WERI-Rb-1 (cell line): ENCODE measurements at regions not wholly inside any gene's neighbourhood (a gene's known extent, or its start where the extent isn't known, plus 50 kb on each side); places are given as distances from the start of the nearest gene placed in this dataset.
"Not testable (repeated sequence)": the region's sequence is repeated elsewhere in the genome, so short reads cannot be mapped to it uniquely, and the experiment has no call there.

Source experiments
- DNase-seq: peaks from one replicate; pipeline ENCODE4 v3.0.0-alpha.2; 2020
- H3K27ac ChIP-seq: fragments of 250-450 bp; sonication (Bioruptor Pico); 2 replicates; pipeline ENCODE4 v1.5.1; 2020; ENCODE audit warnings: mild to moderate bottlenecking, moderate library complexity
- H3K27me3 ChIP-seq: fragments of 250-450 bp; sonication (Bioruptor Pico); 2 replicates; pipeline ENCODE4 v1.5.1; 2021; ENCODE audit warnings: mild to moderate bottlenecking, low read depth, moderate library complexity; ENCODE audit not compliant: insufficient read depth, severe bottlenecking
- H3K36me3 ChIP-seq: fragments of 250-450 bp; sonication (Bioruptor Pico); 2 replicates; pipeline ENCODE4 v1.5.1; 2020; ENCODE audit warnings: mild to moderate bottlenecking, moderate library complexity
- H3K4me3 ChIP-seq: 2 replicates; pipeline ENCODE4 v1.5.1; 2011; ENCODE audit warnings: low read depth, mild to moderate bottlenecking, control low read depth, low read length
- H3K9me3 ChIP-seq: fragments of 250-450 bp; sonication (Bioruptor Pico); 2 replicates; pipeline ENCODE4 v1.5.1; 2021; ENCODE audit warnings: mild to moderate bottlenecking, moderate library complexity; ENCODE audit not compliant: severe bottlenecking
- TF ChIP-seq, protein P1 (sequence below): IDR thresholded peaks from 2 replicates; pipeline ENCODE4 v1.5.1; 2011; ENCODE audit warnings: low read depth, mild to moderate bottlenecking, control low read depth, inconsistent platforms, low read length

DNA sequence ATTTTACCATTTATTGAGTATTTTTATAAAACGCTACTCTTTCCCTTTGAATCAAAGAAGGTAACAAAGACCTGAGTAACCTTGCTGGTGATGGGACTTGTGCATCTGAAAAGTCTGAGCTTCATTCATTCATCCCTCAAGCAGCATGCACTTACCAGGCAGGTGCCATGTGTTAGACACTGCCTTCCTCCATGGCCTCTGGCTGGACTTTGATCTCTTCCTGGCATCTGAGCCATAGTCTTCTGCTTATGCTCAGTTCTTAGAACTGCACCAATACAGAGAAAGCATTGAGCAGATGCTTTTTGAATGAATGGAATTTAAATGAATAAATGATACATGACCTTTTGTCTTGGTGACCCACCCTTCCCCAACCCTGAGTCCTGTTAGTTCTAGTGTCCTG lies 251.4 kb upstream of the COPS8 start:
- Histone ChIP-seq H3K36me3 (no peaks in the 10 kb centered on the region), H3K27me3 (no peaks in the 10 kb centered on the region), H3K27ac (no peak overlapping the region), H3K4me3 (no peak overlapping the region), H3K9me3 (no peaks in the 10 kb centered on the region)
- no peak for DNase-seq
- TF ChIP-seq, protein P1, sequence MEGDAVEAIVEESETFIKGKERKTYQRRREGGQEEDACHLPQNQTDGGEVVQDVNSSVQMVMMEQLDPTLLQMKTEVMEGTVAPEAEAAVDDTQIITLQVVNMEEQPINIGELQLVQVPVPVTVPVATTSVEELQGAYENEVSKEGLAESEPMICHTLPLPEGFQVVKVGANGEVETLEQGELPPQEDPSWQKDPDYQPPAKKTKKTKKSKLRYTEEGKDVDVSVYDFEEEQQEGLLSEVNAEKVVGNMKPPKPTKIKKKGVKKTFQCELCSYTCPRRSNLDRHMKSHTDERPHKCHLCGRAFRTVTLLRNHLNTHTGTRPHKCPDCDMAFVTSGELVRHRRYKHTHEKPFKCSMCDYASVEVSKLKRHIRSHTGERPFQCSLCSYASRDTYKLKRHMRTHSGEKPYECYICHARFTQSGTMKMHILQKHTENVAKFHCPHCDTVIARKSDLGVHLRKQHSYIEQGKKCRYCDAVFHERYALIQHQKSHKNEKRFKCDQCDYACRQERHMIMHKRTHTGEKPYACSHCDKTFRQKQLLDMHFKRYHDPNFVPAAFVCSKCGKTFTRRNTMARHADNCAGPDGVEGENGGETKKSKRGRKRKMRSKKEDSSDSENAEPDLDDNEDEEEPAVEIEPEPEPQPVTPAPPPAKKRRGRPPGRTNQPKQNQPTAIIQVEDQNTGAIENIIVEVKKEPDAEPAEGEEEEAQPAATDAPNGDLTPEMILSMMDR, result no peak

- H3K4me3 ChIP-seq, result no peak overlapping the region
- no peaks in the 10 kb centered on the region for H3K27me3 ChIP-seq
These were observed 250.2 kb upstream of the COPS8 start for GRCh38 chr2:236835307-236836024.

DNA sequence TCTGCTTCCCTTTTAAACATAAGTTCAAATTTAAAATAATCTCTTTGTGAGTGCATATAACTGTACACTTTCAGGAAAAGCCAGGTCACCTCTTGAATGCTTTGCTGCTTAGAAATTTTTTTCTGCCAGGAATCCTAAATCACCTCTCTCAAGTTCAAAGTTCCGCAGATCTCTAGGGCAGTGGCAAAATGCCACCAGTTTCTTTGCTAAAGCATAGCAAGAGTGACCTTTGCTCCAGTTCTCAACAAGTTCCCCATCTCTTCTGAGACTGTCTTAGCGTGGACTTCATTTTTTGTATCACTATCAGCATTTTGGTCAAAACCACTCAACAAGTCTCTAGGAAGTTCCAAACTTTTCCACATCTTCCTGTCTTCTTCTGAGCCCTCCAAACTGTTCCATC lies 249.7 kb upstream of the COPS8 start:
- not testable (repeated sequence) for H3K27me3 ChIP-seq, H3K9me3 ChIP-seq, H3K27ac ChIP-seq, H3K4me3 ChIP-seq, DNase-seq, H3K36me3 ChIP-seq

More at GRCh38 chr2:236835307-236836024, 250.2 kb upstream of the COPS8 start:
- H3K36me3 ChIP-seq, result no peaks in the 10 kb centered on the region
- TF ChIP-seq, protein P1, result no peak
- no peak for DNase-seq
- no peaks in the 10 kb centered on the region for H3K9me3 ChIP-seq
- H3K27ac ChIP-seq, result no peak overlapping the region

GRCh38 chr2:236840215-236840614 lies 245.5 kb upstream of the COPS8 start:
- Histone ChIP-seq H3K4me3 (no peak overlapping the region), H3K27ac (no peak overlapping the region), H3K9me3 (peaks cover 8% of the 10 kb centered on the region), H3K27me3 (no peaks in the 10 kb centered on the region), H3K36me3 (no peaks in the 10 kb centered on the region)
- no peak for DNase-seq
- TF ChIP-seq, protein P1, result no peak

- no peaks in the 10 kb centered on the region for H3K36me3 ChIP-seq
- H3K27me3 ChIP-seq, result no peaks in the 10 kb centered on the region
- DNase-seq, result no peak
- peaks cover 12% of the 10 kb centered on the region for H3K9me3 ChIP-seq
- no peak overlapping the region for H3K4me3 ChIP-seq
- no peak overlapping the region for H3K27ac ChIP-seq
- TF ChIP-seq, protein P1, result no peak
These were observed 244.8 kb upstream of the COPS8 start for GRCh38 chr2:236840857-236841256.

DNA sequence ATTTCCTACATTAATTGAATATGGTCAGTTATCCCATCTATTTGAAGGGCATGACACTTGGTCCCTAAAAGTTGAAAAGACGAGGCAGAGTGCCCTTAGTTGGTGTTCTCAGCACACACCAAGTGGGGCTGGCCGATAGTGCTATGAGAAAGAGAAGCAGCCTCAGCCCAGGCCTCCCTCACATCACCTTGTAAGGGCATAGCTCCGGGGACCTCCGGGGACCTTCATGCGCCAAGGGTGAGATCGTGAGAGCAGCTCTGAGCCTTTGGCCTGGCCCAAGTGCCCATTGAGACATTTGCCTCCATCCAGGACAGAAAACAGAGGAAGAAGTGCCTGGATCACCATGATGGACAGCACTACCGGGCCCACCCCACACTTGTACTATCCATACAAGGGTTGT lies 244.3 kb upstream of the COPS8 start:
- Histone ChIP-seq H3K4me3 (no peak overlapping the region), H3K36me3 (no peaks in the 10 kb centered on the region), H3K27ac (no peak overlapping the region), H3K27me3 (no peaks in the 10 kb centered on the region), H3K9me3 (peaks cover 12% of the 10 kb centered on the region)
- DNase-seq, result no peak
- TF ChIP-seq, protein P1, result no peak
